SK-N-DZ (cell line): ENCODE measurements at regions not wholly inside any gene's neighbourhood (a gene's known extent, or its start where the extent isn't known, plus 50 kb on each side); places are given as distances from the start of the nearest gene placed in this dataset.

Source experiments
- DNase-seq: peaks from one replicate; pipeline ENCODE4 v3.0.0-alpha.2; 2015; ENCODE audit warnings: low spot score

GRCh38 chrX:9195199-9195880 lies 161.4 kb upstream of the FAM9B start:
- no peak for DNase-seq

GRCh38 chrX:9196961-9197640 lies 163.2 kb upstream of the FAM9B start:
- no peak for DNase-seq

- DNase-seq = no peak
These were observed 170.6 kb upstream of the FAM9B start for GRCh38 chrX:9204560-9204959.

- DNase-seq = no peak
These were observed 171.8 kb upstream of the FAM9B start for GRCh38 chrX:9205599-9206223.

- DNase-seq = no peak
These were observed 173.2 kb upstream of the FAM9B start for GRCh38 chrX:9207142-9207541.

- no peak for DNase-seq
These were observed 177.3 kb upstream of the FAM9B start for GRCh38 chrX:9211269-9211668.

GRCh38 chrX:9221781-9222180 lies 187.9 kb upstream of the FAM9B start:
- DNase-seq = no peak

GRCh38 chrX:9222299-9222698 lies 188.4 kb upstream of the FAM9B start:
- no peak for DNase-seq

GRCh38 chrX:9227276-9227675 lies 193.3 kb upstream of the FAM9B start:
- DNase-seq = no peak

- DNase-seq = no peak
These were observed 197.6 kb upstream of the FAM9B start for GRCh38 chrX:9231491-9231890.

GRCh38 chrX:9233141-9233540 lies 199.2 kb upstream of the FAM9B start:
- DNase-seq = peak; percentile 39

- no peak for DNase-seq
These were observed 200.4 kb upstream of the FAM9B start for GRCh38 chrX:9234315-9234714.

- no peak for DNase-seq
These were observed 201.8 kb upstream of the FAM9B start for GRCh38 chrX:9235722-9236121.

- no peak for DNase-seq
These were observed 207.0 kb upstream of the FAM9B start for GRCh38 chrX:9240956-9241355.

- no peak for DNase-seq
These were observed 207.5 kb upstream of the FAM9B start for GRCh38 chrX:9241427-9241826.

GRCh38 chrX:9249051-9249846 lies 215.3 kb upstream of the FAM9B start:
- DNase-seq = no peak

GRCh38 chrX:9252182-9252581 lies 212.7 kb upstream of the TBL1X start:
- DNase-seq = no peak

- peak; percentile 61 for DNase-seq
These were observed 211.6 kb upstream of the TBL1X start for GRCh38 chrX:9253211-9253610.

- no peak for DNase-seq
These were observed 207.0 kb upstream of the TBL1X start for GRCh38 chrX:9257718-9258420.

GRCh38 chrX:9258421-9259104 lies 206.3 kb upstream of the TBL1X start:
- no peak for DNase-seq

GRCh38 chrX:9260603-9261002 lies 204.3 kb upstream of the TBL1X start:
- DNase-seq = no peak
